ENCODE measurements at regions not wholly inside any gene's neighbourhood (a gene's known extent, or its start where the extent isn't known, plus 50 kb on each side); places are given as distances from the start of the nearest gene placed in this dataset.
A peak's percentile ranks its signal among the peaks of the same experiment; 100 is the strongest.
"Not testable (repeated sequence)": the region's sequence is repeated elsewhere in the genome, so short reads cannot be mapped to it uniquely, and the experiment has no call there.

DNA sequence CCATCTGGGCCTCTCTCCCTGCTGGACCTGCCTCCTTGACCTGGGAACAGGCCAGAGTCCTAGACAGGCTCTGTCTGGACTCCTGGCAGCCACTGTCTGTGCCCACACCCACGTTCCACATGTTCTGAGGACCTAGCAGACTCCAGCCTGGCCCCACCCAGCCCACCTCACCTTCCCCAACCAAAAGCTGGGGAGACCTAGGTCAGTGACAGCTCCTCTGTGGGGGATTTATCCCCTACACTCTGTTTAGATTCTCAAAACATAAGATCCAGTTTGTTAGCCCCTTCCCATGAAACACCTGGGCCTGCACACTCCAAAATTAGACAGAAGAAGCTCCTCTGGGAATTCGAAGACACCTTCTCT, 59.8 kb upstream of the ADAMTS2 start:
- H3K36me3 ChIP-seq (ENCODE audit: control insufficient read depth, insufficient read depth, low read length, severe bottlenecking), result no peaks in the 10 kb centered on the region
- H3K27me3 ChIP-seq (replicated peaks; ENCODE audit: control insufficient read depth, insufficient read depth, low read length), result no peaks in the 10 kb centered on the region
- H3K9ac ChIP-seq (ENCODE audit: low read length), result no peak overlapping the region
- peaks cover 8% of the 10 kb centered on the region for H3K9me3 ChIP-seq (ENCODE audit: control insufficient read depth, low read length)
- no peak overlapping the region for H3K4me3 ChIP-seq (ENCODE audit: low read length)
- no peak for DNase-seq (ENCODE audit: low read depth)
- H3K4me1 ChIP-seq (ENCODE audit: control insufficient read depth, insufficient read depth, low read length), result peaks cover 20% of the 10 kb centered on the region

- Histone ChIP-seq H3K4me1 (ENCODE audit: control insufficient read depth, insufficient read depth, low read length) (peaks cover 20% of the 10 kb centered on the region), H3K9me3 (ENCODE audit: control insufficient read depth, low read length) (peaks cover 14% of the 10 kb centered on the region), H3K9ac (ENCODE audit: low read length) (no peak overlapping the region), H3K4me3 (ENCODE audit: low read length) (no peak overlapping the region), H3K36me3 (ENCODE audit: control insufficient read depth, insufficient read depth, low read length, severe bottlenecking) (no peaks in the 10 kb centered on the region), H3K27me3 (replicated peaks; ENCODE audit: control insufficient read depth, insufficient read depth, low read length) (no peaks in the 10 kb centered on the region)
- peak; percentile 51 for DNase-seq (ENCODE audit: low read depth)
These were observed 59.2 kb upstream of the ADAMTS2 start for GRCh38 chr5:179404321-179405053.

GRCh38 chr5:179403426-179404147, 58.3 kb upstream of the ADAMTS2 start:
- no peaks in the 10 kb centered on the region for H3K36me3 ChIP-seq (ENCODE audit: control insufficient read depth, insufficient read depth, low read length, severe bottlenecking)
- DNase-seq (ENCODE audit: low read depth), result no peak
- peaks cover 20% of the 10 kb centered on the region for H3K4me1 ChIP-seq (ENCODE audit: control insufficient read depth, insufficient read depth, low read length)
- H3K9me3 ChIP-seq (ENCODE audit: control insufficient read depth, low read length), result peaks cover 23% of the 10 kb centered on the region
- H3K27me3 ChIP-seq (replicated peaks; ENCODE audit: control insufficient read depth, insufficient read depth, low read length), result no peaks in the 10 kb centered on the region
- H3K4me3 ChIP-seq (ENCODE audit: low read length), result no peak overlapping the region
- H3K9ac ChIP-seq (ENCODE audit: low read length), result no peak overlapping the region

GRCh38 chr5:179400435-179400834, 55.2 kb upstream of the ADAMTS2 start:
- H3K9ac ChIP-seq (ENCODE audit: low read length); H3K27me3 ChIP-seq (replicated peaks; ENCODE audit: control insufficient read depth, insufficient read depth, low read length): not testable (repeated sequence)
- H3K9me3 ChIP-seq (ENCODE audit: control insufficient read depth, low read length), result peaks cover 24% of the 10 kb centered on the region

DNA sequence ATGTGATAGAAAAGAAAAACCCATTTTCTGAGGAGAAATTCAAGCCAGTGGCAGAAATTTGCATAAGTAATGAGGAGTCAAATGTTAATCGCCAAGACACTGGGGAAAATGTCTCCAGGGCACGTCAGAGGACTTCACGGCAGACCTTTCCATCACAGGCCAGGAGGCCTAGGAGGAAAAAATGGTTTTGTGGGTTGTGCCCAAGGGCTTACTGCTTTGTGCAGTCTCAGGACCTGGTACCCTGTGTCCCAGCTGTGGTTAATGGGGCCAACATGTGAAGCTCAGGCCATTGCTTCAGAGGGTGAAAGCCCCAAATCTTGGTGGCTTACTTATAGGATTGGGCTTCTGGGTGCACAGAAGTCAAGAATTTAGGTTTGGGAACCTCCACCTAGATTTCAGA, 54.8 kb upstream of the ADAMTS2 start:
- no peak for DNase-seq (ENCODE audit: low read depth)
- Histone ChIP-seq H3K9me3 (ENCODE audit: control insufficient read depth, low read length) (peaks cover 24% of the 10 kb centered on the region), H3K4me1 (ENCODE audit: control insufficient read depth, insufficient read depth, low read length) (no peaks in the 10 kb centered on the region), H3K36me3 (ENCODE audit: control insufficient read depth, insufficient read depth, low read length, severe bottlenecking) (no peaks in the 10 kb centered on the region), H3K4me3 (ENCODE audit: low read length) (no peak overlapping the region), H3K27me3 (replicated peaks; ENCODE audit: control insufficient read depth, insufficient read depth, low read length) (no peaks in the 10 kb centered on the region), H3K9ac (ENCODE audit: low read length) (no peak overlapping the region)

More at GRCh38 chr5:179400435-179400834, 55.2 kb upstream of the ADAMTS2 start:
- not testable (repeated sequence) for H3K4me3 ChIP-seq (ENCODE audit: low read length); DNase-seq (ENCODE audit: low read depth); H3K36me3 ChIP-seq (ENCODE audit: control insufficient read depth, insufficient read depth, low read length, severe bottlenecking); H3K4me1 ChIP-seq (ENCODE audit: control insufficient read depth, insufficient read depth, low read length)

DNA sequence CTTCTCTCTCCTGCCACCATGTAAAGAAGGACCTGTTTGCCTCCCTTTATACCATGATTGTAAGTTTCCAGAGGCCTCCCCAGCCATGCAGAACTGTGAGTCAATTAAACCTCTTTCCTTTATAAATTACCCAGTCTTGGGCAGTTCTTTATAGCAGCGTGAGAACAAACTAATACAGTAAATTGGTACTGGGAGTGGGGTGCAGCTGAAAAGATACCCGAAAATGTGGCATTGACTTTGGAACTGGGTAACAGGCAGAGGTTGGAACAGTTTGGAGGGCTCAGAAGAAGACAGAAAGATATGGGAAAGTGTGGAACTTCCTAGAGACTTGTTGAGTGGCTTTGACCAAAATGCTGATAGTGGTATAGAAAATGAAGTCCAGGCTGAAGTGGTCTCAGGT, 54.1 kb upstream of the ADAMTS2 start:
- not testable (repeated sequence) for DNase-seq (ENCODE audit: low read depth); H3K4me1 ChIP-seq (ENCODE audit: control insufficient read depth, insufficient read depth, low read length); H3K4me3 ChIP-seq (ENCODE audit: low read length); H3K36me3 ChIP-seq (ENCODE audit: control insufficient read depth, insufficient read depth, low read length, severe bottlenecking); H3K9ac ChIP-seq (ENCODE audit: low read length); H3K27me3 ChIP-seq (replicated peaks; ENCODE audit: control insufficient read depth, insufficient read depth, low read length)
- H3K9me3 ChIP-seq (ENCODE audit: control insufficient read depth, low read length), result peaks cover 24% of the 10 kb centered on the region

- H3K4me3 ChIP-seq (ENCODE audit: low read length), result no peak overlapping the region
- no peak for DNase-seq (ENCODE audit: low read depth)
- no peaks in the 10 kb centered on the region for H3K36me3 ChIP-seq (ENCODE audit: control insufficient read depth, insufficient read depth, low read length, severe bottlenecking)
- H3K4me1 ChIP-seq (ENCODE audit: control insufficient read depth, insufficient read depth, low read length), result peaks cover 13% of the 10 kb centered on the region
- H3K9ac ChIP-seq (ENCODE audit: low read length), result no peak overlapping the region
- H3K27me3 ChIP-seq (replicated peaks; ENCODE audit: control insufficient read depth, insufficient read depth, low read length), result no peaks in the 10 kb centered on the region
- peaks cover 35% of the 10 kb centered on the region for H3K9me3 ChIP-seq (ENCODE audit: control insufficient read depth, low read length)
These were observed 52.3 kb upstream of the ADAMTS2 start for GRCh38 chr5:179397516-179397915.
